SH-SY5Y (cell line): ENCODE measurements at regions not wholly inside any gene's neighbourhood (a gene's known extent, or its start where the extent isn't known, plus 50 kb on each side); places are given as distances from the start of the nearest gene placed in this dataset.

Experiments used
- GATA2 ChIP-seq: IDR thresholded peaks from 2 replicates; pipeline ENCODE4 v1.6.1; 2011; ENCODE audit warnings: mild to moderate bottlenecking, low read depth, low read length
- GATA3 ChIP-seq: IDR thresholded peaks from 2 replicates; pipeline ENCODE4 v1.6.1; 2011; ENCODE audit warnings: low read depth, mild to moderate bottlenecking, low read length, moderate library complexity

GRCh38 chr2:129888461-129888860 is 91.0 kb upstream of the RAB6C start:
- no peak for TF ChIP-seq GATA2
- TF ChIP-seq GATA3 = no peak
